ENCODE measurements at regions not wholly inside any gene's neighbourhood (a gene's known extent, or its start where the extent isn't known, plus 50 kb on each side); places are given as distances from the start of the nearest gene placed in this dataset.

- TF ChIP-seq POLR2A (IDR thresholded peaks at IDR 0.05; ENCODE audit: low read depth, low read length) (no peak), POLR2AphosphoS5 (IDR thresholded peaks at IDR 0.05; ENCODE audit: low read depth, low read length) (no peak)
These were observed 628.8 kb downstream of the SPRY1 start for GRCh38 chr4:124025428-124025827.

Data from GM12892 (cell line).